Right cardiac atrium (tissue), 5 donors: ENCODE measurements at regions not wholly inside any gene's neighbourhood (a gene's known extent, or its start where the extent isn't known, plus 50 kb on each side); places are given as distances from the start of the nearest gene placed in this dataset.
A peak's percentile ranks its signal among the peaks of the same experiment; 100 is the strongest.
"Not testable (repeated sequence)": the region's sequence is repeated elsewhere in the genome, so short reads cannot be mapped to it uniquely, and the experiment has no call there.

Experiments
- ATAC-seq, 2 donors: fragments of 200-7000 bp; cut with Tn5 transposase; one replicate each; pipeline versions ENCODE4 v1.8.0 to v1.9.1; 2020; ENCODE audit warnings: moderate library complexity in 2 of 2, mild to moderate bottlenecking in 1 of 2
- DNase-seq, 3 donors: peaks; one replicate each; pipeline ENCODE4 v3.0.0-alpha.2; 2020
- H3K27ac ChIP-seq: one replicate; pipeline ENCODE4 v1.5.1; 2013; ENCODE audit warnings: mild to moderate bottlenecking, low read length, control low read depth, moderate library complexity
- H3K27me3 ChIP-seq: one replicate; pipeline ENCODE4 v1.6.1; 2013; ENCODE audit not compliant: control insufficient read depth, insufficient read depth
- H3K4me1 ChIP-seq: one replicate; pipeline ENCODE4 v1.6.1; 2013; ENCODE audit warnings: low read length; ENCODE audit not compliant: control insufficient read depth, insufficient read depth
- H3K4me3 ChIP-seq: one replicate; pipeline ENCODE4 v1.5.1; 2013; ENCODE audit warnings: low read length, control low read depth
- H3K9me3 ChIP-seq: one replicate; pipeline ENCODE4 v1.6.1; 2013; ENCODE audit warnings: low read length; ENCODE audit not compliant: control insufficient read depth
- WGBS: extraction: QIAGEN DNeasy Blood & Tissue Kit; methylation state at CpG from one replicate; pipeline ENCODE4 v1.1.7; 2013; 5-methylcytosine and 5-hydroxymethylcytosine counted together
- intact Hi-C, 4 donors: fragments of 100-400 bp; cut with DNase I; formaldehyde crosslinking; loops; one replicate each; pipeline versions ENCODE4 v1.11.0 to v1.14.0; 2022 to 2023
- donor health status: healthy with polysubstance abuse.
- donor health status: DM: no; HTN: yes; CAD: no.
- donor health status: DM: no; HTN: no; CAD: no.
- donor health status: DM: no; HTN: yes; CAD: no; lungs with severe emphysema.
- donor health status: DM: yes; HTN: yes; CAD: no.

DNA sequence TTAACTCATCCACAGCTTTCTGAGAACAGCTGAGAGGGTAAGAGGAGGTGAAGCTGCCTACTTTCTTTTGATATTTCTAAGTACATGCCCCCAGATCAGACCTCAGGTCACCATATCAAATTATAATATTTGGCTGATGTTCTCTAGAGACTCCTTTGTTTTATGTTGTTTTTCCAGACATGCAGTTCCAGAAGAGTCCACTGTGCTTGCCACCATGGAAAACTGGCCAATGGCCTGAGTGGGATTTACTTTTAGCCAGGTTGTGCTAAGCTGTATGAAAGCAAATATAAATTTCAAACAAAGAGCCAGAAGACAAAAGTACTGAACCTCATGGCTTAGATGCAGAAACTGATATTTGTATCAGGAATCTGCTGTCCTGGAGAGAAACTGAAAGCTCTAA is 123.6 kb upstream of the METTL14 start:
- DNase-seq, H3K27me3 ChIP-seq, H3K4me3 ChIP-seq, H3K4me1 ChIP-seq, ATAC-seq, intact Hi-C loops, H3K27ac ChIP-seq, H3K9me3 ChIP-seq: not testable (repeated sequence)

DNA sequence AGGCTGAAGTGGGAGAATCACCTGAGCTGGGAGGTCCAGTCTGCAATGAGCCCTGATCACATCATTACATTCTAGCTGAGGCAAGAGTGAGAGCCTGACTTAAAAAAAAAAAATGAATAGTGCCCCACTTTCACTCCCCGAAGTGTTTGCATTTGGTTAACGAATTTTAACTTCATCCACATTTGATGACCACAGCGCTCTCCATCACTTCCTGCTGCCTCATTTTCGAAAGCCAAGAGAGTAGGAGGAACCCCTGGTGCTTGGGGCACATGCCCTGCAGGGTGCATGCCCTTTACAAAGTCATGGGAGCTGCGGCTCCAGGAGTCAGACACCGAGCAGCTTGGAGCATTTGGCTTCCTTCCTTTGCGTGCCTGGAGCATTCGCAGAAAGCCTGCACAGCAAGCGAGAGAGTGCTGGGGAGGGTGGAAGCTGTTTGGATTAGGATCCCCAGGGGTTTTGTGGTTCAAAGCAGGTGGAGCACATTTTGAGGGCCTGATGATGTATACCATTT is 119.1 kb upstream of the METTL14 start:
- H3K27ac ChIP-seq, H3K4me1 ChIP-seq, H3K9me3 ChIP-seq, H3K27me3 ChIP-seq, intact Hi-C loops, H3K4me3 ChIP-seq: not testable (repeated sequence)
- DNase-seq (peak in 1 of 3 donors; percentile 43), ATAC-seq (peak; percentile 36 to 45)
- 23% methylated on average over 9 of the region's 9 CpGs for WGBS

DNA sequence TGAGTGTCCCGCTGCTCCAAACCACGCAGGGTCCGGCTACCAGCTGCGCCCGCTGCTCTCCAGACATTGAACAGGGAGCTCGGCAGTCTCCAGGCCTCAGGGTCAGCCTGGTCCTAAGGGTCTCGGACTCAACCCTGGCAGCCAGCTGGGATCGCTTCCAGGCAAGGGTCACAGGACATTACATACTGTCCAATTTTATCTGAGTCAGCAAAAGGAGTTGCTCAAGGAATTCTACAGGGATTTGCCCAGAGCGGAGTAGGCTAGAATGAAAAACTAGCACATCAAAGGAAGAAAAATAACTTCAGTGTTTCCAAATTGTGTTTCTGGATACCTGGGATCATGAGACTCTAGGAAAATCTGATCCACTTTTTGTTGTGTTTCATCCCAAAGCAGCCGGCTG is 112.2 kb upstream of the METTL14 start:
- ATAC-seq, intact Hi-C loops, H3K27ac ChIP-seq, H3K4me3 ChIP-seq, H3K9me3 ChIP-seq, H3K27me3 ChIP-seq, H3K4me1 ChIP-seq, DNase-seq: not testable (repeated sequence)
- 91% methylated on average over 10 of the region's 10 CpGs for WGBS

DNA sequence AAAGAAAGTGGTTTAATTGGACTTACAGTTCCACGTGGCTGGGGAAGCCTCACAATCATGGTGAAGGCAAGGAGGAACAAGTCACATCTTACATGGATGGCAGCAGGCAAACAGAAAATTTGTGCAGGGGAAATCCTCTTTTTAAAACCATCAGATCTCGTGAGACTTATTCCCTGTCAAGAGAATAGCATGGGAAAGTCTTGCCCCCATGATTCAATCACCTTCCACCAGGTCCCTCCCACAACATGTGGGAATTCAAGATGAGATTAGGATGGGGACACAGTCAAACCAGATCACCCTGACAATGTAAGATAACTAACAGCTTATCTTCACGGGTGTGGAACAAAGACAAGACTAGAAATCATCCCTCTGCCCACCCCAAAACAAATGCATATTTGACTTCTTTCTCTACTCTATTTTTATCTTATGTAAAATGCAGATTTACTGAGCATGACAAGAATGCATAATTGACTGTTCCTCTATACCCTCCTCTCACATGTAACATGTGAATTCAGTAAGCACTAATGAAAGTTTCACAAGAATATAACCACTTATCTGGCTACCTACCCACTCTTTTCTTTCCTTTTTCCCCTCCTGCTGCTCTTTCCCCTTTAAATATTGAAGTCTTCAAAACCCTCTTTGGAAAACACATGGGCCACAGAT is 110.8 kb upstream of the METTL14 start:
- H3K9me3 ChIP-seq, H3K4me3 ChIP-seq, DNase-seq, H3K27ac ChIP-seq, intact Hi-C loops, H3K27me3 ChIP-seq, H3K4me1 ChIP-seq, ATAC-seq: not testable (repeated sequence)
- WGBS, result 33% methylated on average over 3 of the region's 3 CpGs

DNA sequence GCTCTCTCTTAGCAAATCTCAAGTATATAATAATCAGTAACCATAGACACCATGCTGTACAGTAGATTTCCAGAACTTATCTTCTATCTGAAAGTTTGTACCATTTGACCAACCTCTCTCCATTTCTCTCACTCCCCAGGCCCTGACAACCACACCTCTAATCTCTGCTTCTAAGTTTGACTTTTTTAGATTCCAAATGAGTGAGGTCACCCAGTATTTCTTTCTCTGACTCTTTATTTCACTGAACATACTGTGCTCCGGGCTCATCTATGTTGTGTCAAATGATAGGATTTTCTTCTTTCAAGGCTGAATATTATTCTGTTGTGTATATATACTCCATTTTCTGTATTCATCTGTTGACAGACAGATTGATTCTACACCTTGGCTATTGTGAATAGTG is 110.1 kb upstream of the METTL14 start:
- H3K4me3 ChIP-seq, H3K27me3 ChIP-seq, H3K27ac ChIP-seq, DNase-seq, intact Hi-C loops, H3K4me1 ChIP-seq, H3K9me3 ChIP-seq: not testable (repeated sequence)
- peak; percentile 77 to 82 for ATAC-seq
- 29% methylated on average over 1 of the region's 1 CpG for WGBS

DNA sequence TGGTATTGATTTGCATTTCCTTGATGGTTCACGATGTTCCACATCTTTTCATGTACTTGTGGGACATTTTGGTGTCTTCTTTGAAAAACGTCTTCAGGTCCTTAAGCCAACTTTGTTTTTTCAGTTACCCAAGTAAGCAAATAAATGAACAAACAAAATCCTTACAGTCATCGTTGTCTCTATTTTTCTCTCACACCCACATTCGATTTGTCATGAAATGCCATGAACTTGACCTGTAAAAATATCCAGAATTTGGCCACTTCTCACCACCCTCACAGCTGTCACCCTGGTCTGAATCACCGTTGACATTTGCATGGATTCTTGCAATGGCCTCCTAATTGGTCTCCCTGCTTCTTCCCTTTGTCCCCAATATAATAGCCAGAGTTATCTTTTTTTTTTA is 109.5 kb upstream of the METTL14 start:
- DNase-seq, H3K4me3 ChIP-seq, intact Hi-C loops, H3K9me3 ChIP-seq, H3K4me1 ChIP-seq, H3K27me3 ChIP-seq, ATAC-seq, H3K27ac ChIP-seq: not testable (repeated sequence)
- 80% methylated on average over 5 of the region's 5 CpGs for WGBS

DNA sequence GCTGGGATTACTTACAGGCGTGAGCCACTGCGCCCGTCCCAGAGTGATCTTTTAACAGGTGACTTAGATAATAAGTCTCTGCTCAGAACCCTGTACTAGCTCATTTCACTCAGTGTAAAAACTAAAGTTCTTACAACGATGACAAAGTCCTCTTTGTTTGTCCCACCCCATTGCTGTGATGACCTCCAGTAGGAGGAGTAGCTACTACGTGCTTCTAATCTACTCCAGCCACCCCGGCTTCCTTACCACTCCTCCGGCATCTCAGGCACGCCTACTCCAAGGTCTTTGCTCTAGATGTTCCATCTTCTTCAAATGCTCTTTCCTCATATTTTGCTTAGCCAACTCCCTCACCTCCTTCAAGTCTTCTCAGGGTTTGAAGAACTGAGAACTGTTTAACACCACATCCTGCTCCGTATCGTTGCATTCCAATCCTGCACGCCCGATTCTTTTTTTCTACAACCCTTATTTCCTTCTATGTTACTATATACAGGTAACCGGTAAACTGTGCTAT is 108.4 kb upstream of the METTL14 start:
- H3K4me1 ChIP-seq, H3K27me3 ChIP-seq, DNase-seq, H3K9me3 ChIP-seq, intact Hi-C loops, H3K4me3 ChIP-seq, ATAC-seq, H3K27ac ChIP-seq: not testable (repeated sequence)
- 83% methylated on average over 12 of the region's 13 CpGs for WGBS

DNA sequence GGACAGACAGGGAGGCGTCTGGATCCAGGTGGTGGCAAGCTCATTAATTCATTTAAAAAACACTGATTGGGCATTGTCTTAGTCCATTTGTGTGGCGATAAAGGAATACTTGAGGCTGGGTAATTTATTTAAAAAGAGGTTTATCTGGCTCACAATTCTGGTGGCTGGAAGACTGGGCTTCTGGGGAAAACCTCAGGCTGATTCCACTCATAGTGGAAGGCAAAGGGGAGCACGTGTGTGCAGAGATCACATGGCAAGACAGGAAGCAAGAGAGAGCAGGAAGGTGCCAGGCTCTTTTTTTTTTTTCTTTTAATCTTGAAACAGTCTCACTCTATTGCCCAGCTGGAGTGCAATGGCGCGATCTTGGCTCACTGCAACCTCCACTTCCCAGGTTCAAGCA is 100.2 kb upstream of the METTL14 start:
- WGBS, result 78% methylated on average over 5 of the region's 5 CpGs
- Histone ChIP-seq H3K27me3 (no peaks in the 10 kb centered on the region), H3K4me1 (no peaks in the 10 kb centered on the region), H3K4me3 (no peak overlapping the region), H3K9me3 (no peaks in the 10 kb centered on the region), H3K27ac (no peak overlapping the region)
- intact Hi-C loops, result no loop called here
- ATAC-seq (no peak), DNase-seq (no peak)

DNA sequence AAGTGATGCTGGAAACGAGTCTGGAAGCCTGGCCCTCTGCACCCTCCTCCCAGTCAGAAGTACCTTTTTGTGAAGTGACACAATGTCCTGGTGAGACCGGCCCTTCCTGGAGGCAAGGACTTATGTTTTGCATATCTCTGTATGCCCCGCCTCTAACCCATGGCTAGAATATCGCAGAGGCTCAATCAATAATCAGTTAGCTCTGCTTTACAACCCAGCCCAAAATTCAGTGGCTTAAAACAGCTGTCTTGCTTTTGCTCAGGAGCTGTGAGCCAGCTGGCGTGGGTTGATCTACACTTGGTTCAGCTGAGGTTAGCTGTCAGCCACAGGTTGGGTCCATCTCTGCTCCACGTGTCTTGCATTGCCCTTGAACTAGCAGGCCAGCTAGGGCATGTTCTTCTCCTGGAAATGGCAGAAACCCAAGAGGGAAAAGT is 98.8 kb upstream of the METTL14 start:
- peak; percentile 55 to 81 (median 69) for DNase-seq
- Histone ChIP-seq H3K9me3 (no peaks in the 10 kb centered on the region), H3K27ac (peak overlapping the region; percentile 84), H3K4me1 (no peaks in the 10 kb centered on the region), H3K4me3 (no peak overlapping the region), H3K27me3 (no peaks in the 10 kb centered on the region)
- intact Hi-C loops, result no loop called here
- peak; percentile 74 for ATAC-seq
- 36% methylated on average over 6 of the region's 6 CpGs for WGBS

DNA sequence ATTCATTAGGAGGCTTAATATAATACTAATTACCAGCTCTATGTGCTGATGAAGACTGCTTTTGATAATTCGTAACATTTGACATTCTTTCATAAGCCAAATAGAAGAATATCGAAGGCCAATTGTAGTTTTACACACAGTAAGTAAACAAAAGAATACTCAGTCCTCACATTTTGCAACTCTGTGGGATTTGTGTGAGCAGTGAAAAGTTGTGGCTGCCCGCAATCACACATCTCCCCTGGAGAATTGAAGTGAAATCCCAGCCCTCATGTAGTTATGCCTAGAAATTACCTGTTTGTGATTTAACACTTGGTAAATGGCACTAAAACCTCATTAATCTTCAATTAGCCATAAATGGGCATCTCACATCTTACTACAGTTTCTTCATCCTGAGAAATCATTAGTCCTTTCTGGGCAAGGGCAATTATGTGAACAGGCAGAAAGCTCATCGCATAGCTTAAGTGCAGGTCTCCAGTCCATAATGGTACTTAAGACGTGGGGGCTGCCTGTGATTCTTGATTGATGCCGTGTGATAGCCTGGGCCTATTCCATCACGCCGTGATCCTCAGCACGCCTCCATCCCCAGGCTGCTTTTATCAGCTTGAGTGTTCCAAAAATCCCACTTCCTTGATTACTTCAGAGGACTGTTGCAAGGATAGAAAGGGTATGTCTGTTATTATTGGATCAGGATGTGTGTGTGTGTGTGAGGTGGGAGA is 97.9 kb upstream of the METTL14 start:
- ATAC-seq, result no peak
- no peaks in the 10 kb centered on the region for H3K27me3 ChIP-seq
- intact Hi-C loops, result no loop called here
- H3K9me3 ChIP-seq, result no peaks in the 10 kb centered on the region
- no peak for DNase-seq
- WGBS, result 53% methylated on average over 9 of the region's 9 CpGs
- H3K4me1 ChIP-seq, result no peaks in the 10 kb centered on the region
- H3K27ac ChIP-seq, result no peak overlapping the region
- H3K4me3 ChIP-seq, result no peak overlapping the region

DNA sequence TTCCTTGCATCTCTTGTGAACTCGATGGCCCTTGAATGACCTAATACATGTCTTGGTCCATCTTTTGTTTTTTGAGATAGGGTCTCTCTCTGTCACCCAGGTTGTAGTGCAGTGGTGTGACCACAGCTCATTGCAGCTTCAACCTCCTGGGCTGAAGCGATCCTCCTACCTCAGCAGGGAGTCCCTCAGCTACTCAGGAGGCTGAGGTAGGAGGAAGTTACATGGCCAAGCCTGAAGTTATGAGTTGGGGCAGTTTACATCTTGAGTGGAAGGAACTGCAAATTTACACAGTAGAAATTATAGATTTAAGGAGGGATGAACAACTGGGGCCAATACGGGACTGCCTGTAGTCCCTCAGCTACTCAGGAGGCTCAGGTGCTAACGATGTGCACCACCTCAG is 97.2 kb upstream of the METTL14 start:
- Histone ChIP-seq H3K4me1 (no peaks in the 10 kb centered on the region), H3K4me3 (no peak overlapping the region), H3K27me3 (no peaks in the 10 kb centered on the region), H3K9me3 (no peaks in the 10 kb centered on the region), H3K27ac (no peak overlapping the region)
- 77% methylated on average over 4 of the region's 4 CpGs for WGBS
- intact Hi-C loops, result no loop called here
- DNase-seq, result no peak
- no peak for ATAC-seq
